ENCODE measurements at regions not wholly inside any gene's neighbourhood (a gene's known extent, or its start where the extent isn't known, plus 50 kb on each side); places are given as distances from the start of the nearest gene placed in this dataset.

DNA sequence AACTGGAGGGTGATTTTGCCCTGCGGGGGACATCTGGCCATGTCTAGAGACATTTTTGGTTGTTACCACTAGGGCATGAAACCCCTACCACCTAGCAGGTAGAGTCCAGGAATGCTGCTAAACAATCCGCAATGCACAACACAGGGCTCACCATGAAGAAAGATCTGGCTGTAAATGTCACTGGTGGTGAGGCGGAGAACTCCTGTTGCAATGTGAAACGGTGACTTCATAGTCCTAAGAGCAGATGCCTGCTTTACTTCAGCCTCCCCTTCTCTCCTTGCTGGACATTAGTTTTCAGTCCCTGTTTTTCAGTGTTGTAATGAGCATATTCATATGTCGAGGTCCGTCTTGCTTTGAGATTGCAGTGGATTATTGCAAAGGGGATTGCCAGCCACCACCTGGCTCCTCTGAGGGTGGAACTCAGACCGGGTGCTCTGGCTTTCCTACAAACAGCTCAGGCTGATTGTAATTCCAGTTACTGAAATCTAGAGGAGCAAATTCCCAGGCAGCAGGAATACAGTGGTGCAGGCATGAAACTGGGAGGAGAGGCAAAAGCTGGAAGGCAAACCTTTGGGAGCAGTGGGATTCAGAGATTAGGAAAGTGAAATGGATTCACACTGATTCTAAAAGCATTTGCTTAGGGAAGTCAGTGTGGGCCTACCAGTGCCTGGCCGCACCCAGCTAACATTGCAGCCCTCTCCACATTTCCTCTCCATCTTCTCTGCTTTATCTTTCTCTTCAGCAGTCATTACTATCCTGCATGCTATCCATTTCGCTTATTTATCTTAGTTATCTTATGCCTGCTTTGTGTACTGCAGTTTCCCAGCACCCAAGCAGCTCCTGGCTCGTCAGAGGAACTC, 76.1 kb upstream of the PCDH8 start:
- H3K36me3 ChIP-seq (ENCODE audit: insufficient read depth, low read length) = no peaks in the 10 kb centered on the region
- no peaks in the 10 kb centered on the region for H4K20me1 ChIP-seq (ENCODE audit: insufficient read depth, low read length, poor library complexity, severe bottlenecking)
- no peak overlapping the region for H3K4me2 ChIP-seq (ENCODE audit: low read depth, low read length, poor library complexity, severe bottlenecking)
- H3K4me3 ChIP-seq (ENCODE audit: low read length, poor library complexity, severe bottlenecking) = no peak overlapping the region
- H3F3A ChIP-seq (ENCODE audit: low read depth) = no peaks in the 10 kb centered on the region
- TF ChIP-seq CTCF (conservative IDR thresholded peaks at IDR 0.05; ENCODE audit: low read length) = no peak
- no peak for TF ChIP-seq EZH2phosphoT487 (IDR thresholded peaks at IDR 0.05; ENCODE audit: borderline replicate concordance)
- H3K27me3 ChIP-seq (ENCODE audit: insufficient read depth, low read length, poor library complexity, severe bottlenecking) = no peaks in the 10 kb centered on the region
- no peak overlapping the region for H2AFZ ChIP-seq (ENCODE audit: low read length)
- no peaks in the 10 kb centered on the region for H3K9me2 ChIP-seq (replicated peaks; ENCODE audit: low read depth, low read length)
- no peaks in the 10 kb centered on the region for H3K4me1 ChIP-seq (ENCODE audit: insufficient read depth, low read length, poor library complexity, severe bottlenecking)
- H3K9me3 ChIP-seq (ENCODE audit: insufficient read depth, low read depth, low read length) = no peaks in the 10 kb centered on the region
- H3K79me2 ChIP-seq (ENCODE audit: insufficient read depth, low read length) = no peaks in the 10 kb centered on the region
- no peak overlapping the region for H3K9ac ChIP-seq (ENCODE audit: low read depth, low read length, poor library complexity, severe bottlenecking)

- no peak overlapping the region for H3K9ac ChIP-seq (ENCODE audit: low read depth, low read length, poor library complexity, severe bottlenecking)
- no peaks in the 10 kb centered on the region for H3K9me2 ChIP-seq (replicated peaks; ENCODE audit: low read depth, low read length)
- no peak for TF ChIP-seq EZH2phosphoT487 (IDR thresholded peaks at IDR 0.05; ENCODE audit: borderline replicate concordance)
- no peak for TF ChIP-seq CTCF (conservative IDR thresholded peaks at IDR 0.05; ENCODE audit: low read length)
- H3K4me2 ChIP-seq (ENCODE audit: low read depth, low read length, poor library complexity, severe bottlenecking) = no peak overlapping the region
- H3K4me3 ChIP-seq (ENCODE audit: low read length, poor library complexity, severe bottlenecking) = no peak overlapping the region
- no peaks in the 10 kb centered on the region for H3K36me3 ChIP-seq (ENCODE audit: insufficient read depth, low read length)
- H2AFZ ChIP-seq (ENCODE audit: low read length) = no peak overlapping the region
- H3K4me1 ChIP-seq (ENCODE audit: insufficient read depth, low read length, poor library complexity, severe bottlenecking) = no peaks in the 10 kb centered on the region
- H4K20me1 ChIP-seq (ENCODE audit: insufficient read depth, low read length, poor library complexity, severe bottlenecking) = no peaks in the 10 kb centered on the region
- H3F3A ChIP-seq (ENCODE audit: low read depth) = no peaks in the 10 kb centered on the region
- H3K9me3 ChIP-seq (ENCODE audit: insufficient read depth, low read depth, low read length) = no peaks in the 10 kb centered on the region
- H3K79me2 ChIP-seq (ENCODE audit: insufficient read depth, low read length) = no peaks in the 10 kb centered on the region
- no peaks in the 10 kb centered on the region for H3K27me3 ChIP-seq (ENCODE audit: insufficient read depth, low read length, poor library complexity, severe bottlenecking)
Observed at GRCh38 chr13:52922961-52923360, 74.5 kb upstream of the PCDH8 start.

- Histone ChIP-seq H3K4me2 (ENCODE audit: low read depth, low read length, poor library complexity, severe bottlenecking) (no peak overlapping the region), H3K9me2 (replicated peaks; ENCODE audit: low read depth, low read length) (no peaks in the 10 kb centered on the region), H3K36me3 (ENCODE audit: insufficient read depth, low read length) (no peaks in the 10 kb centered on the region), H4K20me1 (ENCODE audit: insufficient read depth, low read length, poor library complexity, severe bottlenecking) (no peaks in the 10 kb centered on the region), H3K4me3 (ENCODE audit: low read length, poor library complexity, severe bottlenecking) (no peak overlapping the region), H3F3A (ENCODE audit: low read depth) (no peaks in the 10 kb centered on the region), H3K4me1 (ENCODE audit: insufficient read depth, low read length, poor library complexity, severe bottlenecking) (no peaks in the 10 kb centered on the region), H3K9ac (ENCODE audit: low read depth, low read length, poor library complexity, severe bottlenecking) (no peak overlapping the region), H3K27me3 (ENCODE audit: insufficient read depth, low read length, poor library complexity, severe bottlenecking) (no peaks in the 10 kb centered on the region), H2AFZ (ENCODE audit: low read length) (no peak overlapping the region), H3K9me3 (ENCODE audit: insufficient read depth, low read depth, low read length) (no peaks in the 10 kb centered on the region), H3K79me2 (ENCODE audit: insufficient read depth, low read length) (no peaks in the 10 kb centered on the region)
- TF ChIP-seq EZH2phosphoT487 (IDR thresholded peaks at IDR 0.05; ENCODE audit: borderline replicate concordance) = no peak
- no peak for TF ChIP-seq CTCF (conservative IDR thresholded peaks at IDR 0.05; ENCODE audit: low read length)
Observed at GRCh38 chr13:52921194-52921593, 72.8 kb upstream of the PCDH8 start.

Measured in Loucy (cell line).